ENCODE measurements at regions not wholly inside any gene's neighbourhood (a gene's known extent, or its start where the extent isn't known, plus 50 kb on each side); places are given as distances from the start of the nearest gene placed in this dataset.

- no peak overlapping the region for H3K27ac ChIP-seq
- no peak for TF ChIP-seq ZFX (IDR thresholded peaks at IDR 0.05)
- no peak for TF ChIP-seq CTCF (conservative IDR thresholded peaks at IDR 0.05)
Observed at GRCh38 chr14:103220982-103221641, 97.9 kb downstream of the TNFAIP2 start.

- no peak overlapping the region for H3K27ac ChIP-seq
- TF ChIP-seq ZFX (IDR thresholded peaks at IDR 0.05) (no peak), CTCF (conservative IDR thresholded peaks at IDR 0.05) (no peak)
Observed at GRCh38 chr14:103221781-103222358, 98.6 kb downstream of the TNFAIP2 start.

- no peak overlapping the region for H3K27ac ChIP-seq
Observed at GRCh38 chr14:103223818-103224352, 100.6 kb downstream of the TNFAIP2 start.

GRCh38 chr14:103225062-103225461 is 101.8 kb downstream of the TNFAIP2 start:
- TF ChIP-seq CTCF (conservative IDR thresholded peaks at IDR 0.05) (no peak), ZFX (IDR thresholded peaks at IDR 0.05) (no peak)
- no peak overlapping the region for H3K27ac ChIP-seq

More at GRCh38 chr14:103223818-103224352, 100.6 kb downstream of the TNFAIP2 start:
- no peak for TF ChIP-seq CTCF (conservative IDR thresholded peaks at IDR 0.05)
- no peak for TF ChIP-seq ZFX (IDR thresholded peaks at IDR 0.05)

- no peak for TF ChIP-seq ZFX (IDR thresholded peaks at IDR 0.05)
- TF ChIP-seq CTCF (conservative IDR thresholded peaks at IDR 0.05), result no peak
- H3K27ac ChIP-seq, result no peak overlapping the region
Observed at GRCh38 chr14:103225476-103225875, 102.2 kb downstream of the TNFAIP2 start.

GRCh38 chr14:103227094-103227768 is 104.0 kb downstream of the TNFAIP2 start:
- TF ChIP-seq CTCF (conservative IDR thresholded peaks at IDR 0.05), result no peak
- TF ChIP-seq ZFX (IDR thresholded peaks at IDR 0.05), result no peak
- H3K27ac ChIP-seq, result no peak overlapping the region
